ENCODE measurements at regions not wholly inside any gene's neighbourhood (a gene's known extent, or its start where the extent isn't known, plus 50 kb on each side); places are given as distances from the start of the nearest gene placed in this dataset.

DNA sequence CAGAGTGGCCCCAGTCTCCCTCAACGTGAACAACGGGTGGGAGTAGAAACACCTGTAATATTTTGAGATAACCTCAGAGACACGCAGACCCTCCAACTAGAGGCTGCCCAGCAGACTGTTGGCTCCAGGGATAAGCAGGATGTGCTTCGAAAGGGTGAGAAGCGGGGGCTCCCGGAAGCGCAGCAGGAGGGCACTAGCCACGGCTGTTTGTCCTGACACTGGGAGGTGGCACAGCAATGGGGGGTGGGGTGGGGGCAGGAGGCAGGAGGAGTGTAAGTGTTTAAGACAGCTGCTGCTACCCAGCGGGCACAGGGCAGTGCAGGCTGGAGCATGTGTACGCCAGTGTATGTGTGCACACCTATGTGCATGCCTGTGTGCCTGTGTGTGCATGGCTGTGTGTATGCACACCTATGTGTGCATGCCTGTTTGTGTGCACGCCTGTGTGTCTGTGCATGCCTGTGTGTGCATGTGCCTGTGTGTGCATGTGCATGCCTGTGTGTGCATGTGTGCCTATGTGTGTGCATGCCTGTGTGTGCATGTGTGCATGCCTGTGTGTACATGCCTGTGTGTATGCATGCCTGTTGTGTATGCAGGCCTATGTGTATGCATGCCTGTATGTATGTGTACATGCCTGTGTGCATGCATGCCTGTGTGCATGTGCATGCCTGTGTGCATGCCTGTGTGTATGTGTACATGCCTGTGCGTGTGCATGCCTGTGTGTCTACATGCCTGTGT is 154.7 kb downstream of the SHANK2 start:
- TF ChIP-seq, protein P1, sequence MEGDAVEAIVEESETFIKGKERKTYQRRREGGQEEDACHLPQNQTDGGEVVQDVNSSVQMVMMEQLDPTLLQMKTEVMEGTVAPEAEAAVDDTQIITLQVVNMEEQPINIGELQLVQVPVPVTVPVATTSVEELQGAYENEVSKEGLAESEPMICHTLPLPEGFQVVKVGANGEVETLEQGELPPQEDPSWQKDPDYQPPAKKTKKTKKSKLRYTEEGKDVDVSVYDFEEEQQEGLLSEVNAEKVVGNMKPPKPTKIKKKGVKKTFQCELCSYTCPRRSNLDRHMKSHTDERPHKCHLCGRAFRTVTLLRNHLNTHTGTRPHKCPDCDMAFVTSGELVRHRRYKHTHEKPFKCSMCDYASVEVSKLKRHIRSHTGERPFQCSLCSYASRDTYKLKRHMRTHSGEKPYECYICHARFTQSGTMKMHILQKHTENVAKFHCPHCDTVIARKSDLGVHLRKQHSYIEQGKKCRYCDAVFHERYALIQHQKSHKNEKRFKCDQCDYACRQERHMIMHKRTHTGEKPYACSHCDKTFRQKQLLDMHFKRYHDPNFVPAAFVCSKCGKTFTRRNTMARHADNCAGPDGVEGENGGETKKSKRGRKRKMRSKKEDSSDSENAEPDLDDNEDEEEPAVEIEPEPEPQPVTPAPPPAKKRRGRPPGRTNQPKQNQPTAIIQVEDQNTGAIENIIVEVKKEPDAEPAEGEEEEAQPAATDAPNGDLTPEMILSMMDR (IDR thresholded peaks at IDR 0.05) = no peak
- no peak for TF ChIP-seq ZFX (IDR thresholded peaks at IDR 0.05; ENCODE audit: borderline replicate concordance)
- H3K27ac ChIP-seq = no peak overlapping the region

GRCh38 chr11:71096751-71097388 is 155.5 kb downstream of the SHANK2 start:
- H3K27ac ChIP-seq = no peak overlapping the region
- TF ChIP-seq, protein P1 (IDR thresholded peaks at IDR 0.05) = no peak
- no peak for TF ChIP-seq ZFX (IDR thresholded peaks at IDR 0.05; ENCODE audit: borderline replicate concordance)

GRCh38 chr11:71095294-71095850 is 157.0 kb downstream of the SHANK2 start:
- no peak overlapping the region for H3K27ac ChIP-seq
- TF ChIP-seq, protein P1 (IDR thresholded peaks at IDR 0.05) = no peak
- no peak for TF ChIP-seq ZFX (IDR thresholded peaks at IDR 0.05; ENCODE audit: borderline replicate concordance)

- TF ChIP-seq, protein P1 (IDR thresholded peaks at IDR 0.05) = no peak
- TF ChIP-seq ZFX (IDR thresholded peaks at IDR 0.05; ENCODE audit: borderline replicate concordance) = no peak
- no peak overlapping the region for H3K27ac ChIP-seq
Measured at GRCh38 chr11:71094296-71095077, 157.9 kb downstream of the SHANK2 start.

DNA sequence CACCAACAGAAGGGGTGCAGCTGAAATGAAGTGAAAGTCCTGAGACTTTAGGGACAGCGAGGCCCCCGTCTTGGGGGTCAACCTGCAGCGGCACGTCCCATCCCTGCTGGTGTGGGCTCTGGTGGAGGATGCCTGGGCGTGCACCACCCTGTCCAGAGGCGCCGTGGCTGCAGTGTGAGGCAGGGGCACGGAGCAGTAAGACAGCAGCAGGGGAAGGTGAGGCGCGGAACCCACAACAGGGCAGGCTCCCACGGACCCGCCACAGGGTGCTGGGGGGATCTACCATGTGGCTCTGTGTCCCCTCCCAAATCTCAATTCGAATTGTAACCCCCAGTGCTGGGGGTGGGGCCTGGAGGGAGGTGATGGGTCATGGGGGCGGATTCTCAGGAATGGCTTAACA is 158.6 kb downstream of the SHANK2 start:
- TF ChIP-seq, protein P1 (IDR thresholded peaks at IDR 0.05) = no peak
- TF ChIP-seq ZFX (IDR thresholded peaks at IDR 0.05; ENCODE audit: borderline replicate concordance) = no peak
- H3K27ac ChIP-seq = no peak overlapping the region

DNA sequence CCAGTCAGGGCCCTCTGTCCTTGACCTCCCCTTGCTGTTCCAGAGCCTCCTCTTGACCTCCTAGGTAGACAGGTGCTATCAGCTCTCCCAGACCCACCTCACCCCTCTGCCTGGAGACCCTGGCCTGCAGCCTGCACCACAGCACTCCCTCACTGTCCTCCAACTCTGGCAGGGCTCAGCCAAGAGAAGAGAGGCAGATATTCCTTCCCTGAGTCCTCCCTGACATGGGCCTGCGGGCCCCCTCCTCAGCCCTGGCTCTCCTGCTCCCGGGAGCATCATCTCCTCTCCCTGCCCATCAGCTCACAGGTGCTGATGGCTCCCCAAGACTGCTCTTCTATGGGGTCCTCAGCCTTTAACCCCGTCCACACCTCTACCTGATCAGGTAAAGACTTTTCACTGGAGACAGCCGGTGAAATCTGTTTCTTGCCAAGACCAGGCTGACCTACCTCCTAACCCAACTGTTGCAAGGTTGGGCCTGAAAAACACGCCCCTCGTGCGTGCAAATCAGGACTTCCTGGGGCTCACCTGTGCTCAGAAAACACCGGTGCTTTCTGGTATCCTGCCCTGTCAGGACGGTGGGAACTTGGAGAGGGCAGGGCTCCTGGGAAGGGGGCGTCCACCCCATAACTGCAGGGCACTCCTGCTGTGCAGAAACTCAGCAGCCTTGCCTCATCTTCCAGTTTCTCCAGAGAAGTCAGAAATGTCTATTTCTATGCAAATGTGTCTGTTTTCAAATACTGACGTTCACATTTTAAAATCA is 160.7 kb downstream of the SHANK2 start:
- TF ChIP-seq, protein P1 (IDR thresholded peaks at IDR 0.05) = no peak
- TF ChIP-seq ZFX (IDR thresholded peaks at IDR 0.05; ENCODE audit: borderline replicate concordance) = no peak

More for the DNA sequence above, 160.7 kb downstream of the SHANK2 start:
- no peak overlapping the region for H3K27ac ChIP-seq

Data from 22Rv1 (cell line).